GM21515 (cell line): ENCODE measurements at regions not wholly inside any gene's neighbourhood (a gene's known extent, or its start where the extent isn't known, plus 50 kb on each side); places are given as distances from the start of the nearest gene placed in this dataset.
"Not testable (repeated sequence)": the region's sequence is repeated elsewhere in the genome, so short reads cannot be mapped to it uniquely, and the experiment has no call there.

Experiments used
- ATAC-seq: cut with Tn5 transposase; IDR thresholded peaks from one replicate; pipeline ENCODE4 v1.9.1; 2021; ENCODE audit not compliant: unreplicated experiment

GRCh38 chr6:153442096-153442495 lies 311.0 kb upstream of the RGS17 start:
- no peak for ATAC-seq

DNA sequence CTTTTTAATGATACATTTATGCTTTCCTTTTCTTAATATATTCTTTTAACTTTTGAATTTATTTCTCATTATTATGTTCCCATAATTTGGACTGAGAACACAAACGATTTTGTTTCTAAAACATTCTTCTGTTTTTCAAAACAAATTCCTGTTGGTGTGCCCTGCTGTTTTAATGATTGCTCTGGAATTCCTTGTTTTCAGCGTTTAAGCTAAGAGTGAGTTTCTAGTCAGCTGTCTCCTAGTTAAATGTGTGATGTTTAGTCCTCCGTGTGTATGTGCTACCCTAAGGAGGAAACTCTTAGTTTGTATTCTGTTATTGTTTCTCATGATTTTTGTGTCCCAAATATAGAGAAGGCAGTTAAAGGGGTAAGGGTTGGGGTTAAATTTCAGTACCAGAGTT lies 306.1 kb upstream of the RGS17 start:
- no peak for ATAC-seq

GRCh38 chr6:153436351-153436750 lies 305.3 kb upstream of the RGS17 start:
- no peak for ATAC-seq

DNA sequence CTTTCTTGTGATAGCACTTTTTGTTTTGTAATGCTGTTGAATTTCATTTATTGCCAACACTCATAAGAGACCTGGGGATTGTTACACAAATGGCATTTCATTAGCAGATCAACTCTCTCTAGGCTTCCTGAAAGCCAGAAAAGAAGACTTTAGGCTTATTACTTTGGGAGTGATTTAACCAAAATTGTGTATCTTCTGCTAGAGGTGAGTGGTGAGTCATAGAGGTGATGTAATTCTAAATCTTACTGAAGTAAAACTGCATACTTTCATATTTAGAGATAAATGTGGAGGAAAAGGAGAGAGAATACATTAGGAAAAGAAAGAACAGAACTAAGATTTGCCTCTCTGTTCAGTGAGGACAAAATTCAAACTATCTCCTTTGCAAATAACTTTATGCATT lies 304.7 kb upstream of the RGS17 start:
- ATAC-seq: no peak

- ATAC-seq: no peak
These were observed 294.5 kb upstream of the RGS17 start for GRCh38 chr6:153425536-153425935.

DNA sequence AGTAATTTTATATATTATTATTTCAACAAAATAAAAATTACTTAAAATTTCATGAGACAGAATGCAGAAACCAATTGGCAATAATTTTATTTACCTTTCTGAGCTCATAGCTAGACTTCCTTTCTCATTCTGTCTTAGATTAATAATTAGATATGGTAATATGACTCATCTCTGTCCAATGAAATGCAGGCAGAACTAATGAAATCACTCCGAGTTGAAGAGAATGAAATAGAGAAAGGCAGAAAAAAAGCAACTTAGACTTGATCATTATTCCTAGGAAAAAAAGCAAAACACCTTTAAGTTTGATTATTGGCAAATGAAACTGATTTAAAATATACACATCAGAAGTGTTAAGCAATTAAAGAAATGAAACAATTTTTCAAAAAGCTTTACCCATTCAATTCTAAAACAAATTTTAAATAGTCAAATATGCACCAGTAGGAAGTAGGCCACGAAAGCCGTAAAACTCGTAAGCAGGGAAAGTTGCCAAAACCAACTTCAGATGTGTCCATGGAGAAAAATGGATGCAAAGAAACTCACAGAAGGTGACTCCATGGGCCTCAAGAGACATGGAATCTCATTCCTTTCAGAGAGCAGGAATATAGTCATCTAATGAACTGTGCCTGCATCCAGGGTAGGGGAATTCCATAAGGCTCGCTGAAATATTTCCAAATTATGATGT lies 293.8 kb upstream of the RGS17 start:
- no peak for ATAC-seq

- ATAC-seq: no peak
These were observed 281.4 kb upstream of the RGS17 start for GRCh38 chr6:153412519-153412918.

GRCh38 chr6:153411070-153411648 lies 280.1 kb upstream of the RGS17 start:
- ATAC-seq: no peak

GRCh38 chr6:153405931-153406330 lies 274.8 kb upstream of the RGS17 start:
- ATAC-seq: no peak

DNA sequence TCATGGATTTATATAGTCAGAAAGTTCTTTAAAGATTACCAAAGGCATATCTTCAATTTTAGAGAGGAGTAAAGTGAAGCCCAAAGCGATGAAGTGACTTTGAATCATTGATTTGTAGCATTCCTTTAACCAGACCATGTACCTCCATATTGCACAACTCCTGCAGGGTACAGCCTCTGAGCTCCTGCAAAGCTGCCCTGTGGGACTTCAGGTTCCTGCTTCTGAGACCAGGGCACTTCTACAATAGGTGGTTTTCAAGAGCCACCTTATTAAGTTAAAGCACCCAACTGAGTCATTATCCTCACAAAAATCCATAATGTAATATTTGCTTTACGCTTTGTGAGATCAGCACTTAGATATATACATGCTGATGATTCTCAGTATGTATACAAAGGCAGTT lies 270.7 kb upstream of the RGS17 start:
- no peak for ATAC-seq

GRCh38 chr6:153392156-153392555 lies 261.1 kb upstream of the RGS17 start:
- no peak for ATAC-seq

GRCh38 chr6:153373869-153374268 lies 242.8 kb upstream of the RGS17 start:
- ATAC-seq: no peak

GRCh38 chr6:153368131-153368530 lies 237.0 kb upstream of the RGS17 start:
- ATAC-seq: no peak

- ATAC-seq: no peak
These were observed 235.9 kb upstream of the RGS17 start for GRCh38 chr6:153367021-153367420.

DNA sequence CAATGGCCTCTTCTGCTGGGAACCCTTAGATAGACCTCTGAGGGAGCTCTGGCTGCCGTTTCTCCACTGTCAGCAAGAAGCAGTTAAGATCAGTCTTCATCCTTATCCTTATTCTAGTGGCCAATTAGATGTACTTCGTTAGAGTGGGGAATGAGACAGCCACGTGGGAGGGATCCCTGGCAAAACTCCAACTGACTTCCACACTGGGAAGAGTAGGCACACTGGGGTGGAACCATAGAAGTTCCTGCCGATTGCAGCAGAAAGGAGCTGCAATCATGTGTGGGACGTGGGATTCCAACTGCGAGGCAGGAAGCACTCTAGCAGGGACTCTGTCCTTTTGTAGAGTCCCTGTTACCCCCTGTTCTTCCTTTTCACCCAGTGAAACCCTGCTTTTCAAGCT lies 226.3 kb upstream of the RGS17 start:
- no peak for ATAC-seq

DNA sequence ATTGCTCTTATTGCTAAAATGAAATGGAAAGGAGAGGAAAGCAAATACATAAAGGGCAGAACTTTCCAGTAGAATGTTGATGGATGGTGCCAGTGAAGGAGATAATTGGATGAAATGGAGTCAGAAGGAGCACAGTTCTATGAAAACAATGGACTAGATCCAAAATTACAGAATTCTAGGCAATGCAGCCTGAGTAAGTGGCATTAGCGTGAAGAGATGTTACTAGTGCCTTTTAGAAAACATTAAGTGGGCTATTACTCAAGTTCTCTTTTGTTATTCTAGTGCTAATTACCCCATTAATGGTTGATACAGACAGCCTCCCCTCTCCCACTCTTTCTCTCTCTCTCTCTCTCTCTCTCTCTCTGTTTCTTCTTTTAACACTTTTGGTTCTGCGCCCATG lies 209.5 kb upstream of the RGS17 start:
- no peak for ATAC-seq

GRCh38 chr6:153334121-153334520 lies 203.0 kb upstream of the RGS17 start:
- ATAC-seq: no peak

GRCh38 chr6:153331221-153331620 lies 200.1 kb upstream of the RGS17 start:
- not testable (repeated sequence) for ATAC-seq

DNA sequence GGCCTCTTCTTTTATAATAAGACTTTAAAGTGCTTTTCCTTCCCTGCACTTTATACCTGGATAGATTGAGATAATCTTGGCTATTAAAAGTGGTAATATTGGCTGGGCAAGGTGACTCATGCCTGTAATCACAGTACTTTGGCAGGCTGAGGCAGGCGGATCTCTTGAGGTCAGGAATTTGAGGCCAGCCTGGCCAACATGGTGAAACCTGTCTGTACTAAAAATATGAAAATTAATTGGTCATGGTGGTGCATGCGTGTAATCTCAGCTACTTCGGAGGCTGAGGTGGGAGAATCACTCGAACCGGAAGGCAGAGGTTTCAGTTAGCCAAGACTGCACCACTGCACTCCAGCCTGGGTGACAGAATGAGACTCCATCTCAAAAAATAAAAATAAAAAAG lies 197.1 kb upstream of the RGS17 start:
- no peak for ATAC-seq

GRCh38 chr6:153325661-153326060 lies 194.6 kb upstream of the RGS17 start:
- ATAC-seq: no peak

GRCh38 chr6:153312634-153313033 lies 181.6 kb upstream of the RGS17 start:
- no peak for ATAC-seq

GRCh38 chr6:153309651-153310050 lies 178.6 kb upstream of the RGS17 start:
- no peak for ATAC-seq

DNA sequence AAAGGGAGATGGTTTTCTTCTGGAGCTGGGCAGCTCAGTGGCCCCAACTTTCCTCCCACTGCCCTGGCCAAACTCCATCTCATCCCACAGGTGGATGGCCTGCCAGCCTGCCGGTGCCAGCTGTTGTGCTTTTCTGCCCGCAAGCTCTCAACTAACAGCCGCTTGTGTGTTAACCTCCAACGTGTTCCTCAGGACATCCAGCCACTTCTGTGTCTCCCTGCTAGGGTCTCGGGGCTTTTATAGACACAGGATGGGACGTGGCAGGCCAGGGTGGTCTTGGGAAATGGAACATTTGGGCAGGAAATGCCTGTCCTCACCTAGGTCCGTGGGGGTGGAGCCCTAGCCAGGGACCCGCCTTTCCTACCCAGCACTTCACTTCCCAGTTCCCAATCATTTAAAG lies 171.1 kb upstream of the RGS17 start:
- no peak for ATAC-seq
